SHP77 treated with DMSO at 0.1 percent for 48 hours (cell line): ENCODE measurements at regions not wholly inside any gene's neighbourhood (a gene's known extent, or its start where the extent isn't known, plus 50 kb on each side); places are given as distances from the start of the nearest gene placed in this dataset.
A peak's percentile ranks its signal among the peaks of the same experiment; 100 is the strongest.
"Not testable (repeated sequence)": the region's sequence is repeated elsewhere in the genome, so short reads cannot be mapped to it uniquely, and the experiment has no call there.

Experiments used
- DNase-seq: peaks from one replicate; lab custom pipeline; 2025; lab: John Stamatoyannopoulos, UW

GRCh38 chr3:27661797-27662196 lies 60.3 kb downstream of the EOMES start:
- DNase-seq: no peak

DNA sequence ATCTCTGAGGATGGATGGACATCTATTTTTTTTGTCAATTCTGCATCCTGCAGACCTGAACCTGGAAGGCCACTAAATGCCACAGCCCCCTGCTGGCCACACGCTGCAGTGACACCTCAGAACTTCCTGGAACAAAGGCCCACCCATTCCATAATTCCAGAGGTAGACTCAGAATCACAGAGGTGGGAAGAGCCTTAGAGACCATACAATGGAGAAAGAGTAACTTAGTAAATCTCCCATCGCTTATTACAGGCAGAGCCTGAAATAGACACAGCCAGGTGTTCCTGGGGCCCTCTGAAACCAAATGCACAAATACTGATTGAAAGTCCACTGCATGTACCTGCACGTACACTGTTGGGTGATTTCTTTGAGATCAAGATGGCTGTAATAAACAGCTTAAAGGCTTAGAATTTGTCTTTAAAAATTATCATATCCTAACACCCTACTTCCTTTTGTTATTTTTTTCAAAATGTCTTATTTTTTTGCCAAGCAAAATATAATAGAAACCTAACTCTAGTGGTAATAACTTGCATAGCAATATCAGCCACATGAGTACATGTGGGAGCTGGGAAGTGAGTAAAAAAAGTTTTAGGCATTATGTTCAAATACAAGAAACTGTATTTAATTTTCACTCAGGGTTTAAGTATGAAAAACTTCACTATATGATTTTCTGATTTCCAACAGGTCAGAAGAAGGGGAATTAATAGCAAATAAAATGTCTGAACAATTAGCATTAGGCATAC lies 62.7 kb downstream of the EOMES start:
- no peak for DNase-seq

- no peak for DNase-seq
Measured at GRCh38 chr3:27658741-27659140, 63.4 kb downstream of the EOMES start.

DNA sequence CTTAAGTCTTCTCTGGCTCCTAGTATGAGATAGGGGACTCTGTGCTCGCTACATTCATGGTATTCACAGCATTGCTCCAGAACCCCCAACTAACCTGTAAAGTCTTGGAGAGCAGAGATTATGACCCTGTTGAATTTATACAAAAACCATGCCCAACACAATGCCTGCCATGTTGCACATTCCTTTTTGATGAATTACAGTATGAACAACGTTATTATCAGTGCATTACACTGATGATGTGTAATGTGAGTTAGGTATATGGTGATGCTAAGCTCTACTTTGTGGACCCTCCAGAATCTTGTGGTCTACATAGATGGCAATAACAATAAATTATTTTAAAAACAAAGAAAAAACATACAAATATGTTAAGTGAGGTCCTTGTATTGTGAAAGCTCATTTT lies 64.3 kb downstream of the EOMES start:
- no peak for DNase-seq

DNA sequence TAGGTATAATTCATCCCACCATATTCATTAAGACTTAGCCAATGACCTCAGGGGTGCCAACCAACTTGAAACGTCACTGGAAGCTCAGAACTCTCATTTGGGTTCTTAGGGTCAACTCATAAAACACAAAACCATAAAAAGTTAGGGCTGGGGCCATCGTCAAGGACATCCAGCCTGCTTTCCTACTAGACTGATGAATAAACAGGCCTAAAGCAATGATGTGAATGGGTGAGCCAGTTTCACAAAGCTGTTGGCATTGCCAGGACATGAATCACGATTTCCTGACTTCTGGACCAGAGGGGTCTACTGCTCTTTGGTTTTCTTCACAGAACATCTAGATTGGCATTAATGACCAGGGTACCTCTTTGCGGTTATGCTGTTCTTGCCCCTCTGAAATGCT lies 64.7 kb downstream of the EOMES start:
- DNase-seq: no peak

DNA sequence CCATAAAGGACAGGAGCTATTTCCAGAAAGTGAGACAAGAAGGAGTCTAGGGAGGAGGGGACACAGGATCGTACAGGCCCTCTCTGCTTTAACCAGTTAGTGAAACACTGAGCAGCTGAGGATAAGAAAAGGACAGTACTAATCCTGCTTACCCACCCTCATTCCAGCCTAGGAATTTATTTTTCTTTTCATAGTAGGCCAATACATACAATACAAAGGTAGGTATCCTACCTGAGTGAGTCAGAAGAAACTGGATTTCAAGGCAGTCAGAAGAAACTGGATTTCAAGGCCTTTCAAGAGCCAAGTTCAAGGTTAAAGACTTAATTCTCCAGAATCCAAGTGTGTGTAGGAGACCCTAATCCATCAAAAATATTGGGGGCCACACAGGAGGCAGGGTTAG lies 65.3 kb downstream of the EOMES start:
- DNase-seq: no peak

GRCh38 chr3:27655547-27655946 lies 66.6 kb downstream of the EOMES start:
- DNase-seq: no peak

GRCh38 chr3:27653803-27654558 lies 68.1 kb downstream of the EOMES start:
- DNase-seq: no peak

GRCh38 chr3:27649277-27649676 lies 72.8 kb downstream of the EOMES start:
- no peak for DNase-seq

DNA sequence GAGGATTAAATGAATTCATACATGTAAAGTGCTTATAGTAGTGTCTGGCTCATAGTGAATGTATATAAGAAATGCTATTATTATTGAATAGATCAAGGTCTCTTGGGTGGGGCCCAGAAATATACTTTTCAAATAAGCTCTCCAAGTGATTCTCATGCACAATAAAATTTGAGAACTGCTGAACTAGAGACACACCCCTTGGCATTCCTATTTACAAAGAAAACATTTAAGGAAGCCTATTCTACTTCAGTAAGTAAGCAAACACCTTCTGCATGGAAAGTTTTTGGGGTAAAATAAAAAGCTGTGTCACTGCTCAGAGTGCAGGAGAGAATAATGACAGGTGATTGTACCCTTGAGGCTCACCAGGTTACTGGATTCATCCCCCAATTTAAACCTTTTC lies 75.2 kb downstream of the EOMES start:
- DNase-seq: no peak

- DNase-seq: no peak
Measured at GRCh38 chr3:27644941-27645340, 77.2 kb downstream of the EOMES start.

- no peak for DNase-seq
Measured at GRCh38 chr3:27643355-27643754, 78.8 kb downstream of the EOMES start.

DNA sequence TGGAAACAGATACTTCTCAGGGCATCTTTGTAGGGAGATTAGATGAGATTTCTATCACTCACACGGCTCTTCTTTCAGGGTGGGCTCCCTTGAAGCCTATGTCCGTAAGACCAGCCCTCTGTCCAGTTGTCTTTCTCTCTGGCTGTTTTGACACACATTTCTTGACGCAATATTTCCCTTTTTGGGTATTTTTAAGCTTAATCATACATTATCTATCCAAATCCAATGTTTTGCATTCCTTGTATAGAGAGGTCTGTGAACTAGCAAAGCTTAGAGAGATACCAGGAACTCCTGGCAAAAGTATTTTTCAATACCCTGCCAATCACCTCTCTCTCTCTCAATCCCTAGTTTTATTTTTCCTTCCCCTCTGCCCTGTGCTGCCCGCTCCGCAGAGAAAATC lies 79.3 kb downstream of the EOMES start:
- DNase-seq: no peak

- no peak for DNase-seq
Measured at GRCh38 chr3:27641888-27642601, 80.1 kb downstream of the EOMES start.

- DNase-seq: no peak
Measured at GRCh38 chr3:27641271-27641800, 80.8 kb downstream of the EOMES start.

- no peak for DNase-seq
Measured at GRCh38 chr3:27639271-27639670, 82.9 kb downstream of the EOMES start.

- no peak for DNase-seq
Measured at GRCh38 chr3:27638594-27638993, 83.5 kb downstream of the EOMES start.

GRCh38 chr3:27637346-27637995 lies 84.7 kb downstream of the EOMES start:
- no peak for DNase-seq

GRCh38 chr3:27635006-27635405 lies 87.1 kb downstream of the EOMES start:
- DNase-seq: not testable (repeated sequence)

- DNase-seq: peak; percentile 55
Measured at GRCh38 chr3:27633224-27633545, 88.9 kb downstream of the EOMES start.

DNA sequence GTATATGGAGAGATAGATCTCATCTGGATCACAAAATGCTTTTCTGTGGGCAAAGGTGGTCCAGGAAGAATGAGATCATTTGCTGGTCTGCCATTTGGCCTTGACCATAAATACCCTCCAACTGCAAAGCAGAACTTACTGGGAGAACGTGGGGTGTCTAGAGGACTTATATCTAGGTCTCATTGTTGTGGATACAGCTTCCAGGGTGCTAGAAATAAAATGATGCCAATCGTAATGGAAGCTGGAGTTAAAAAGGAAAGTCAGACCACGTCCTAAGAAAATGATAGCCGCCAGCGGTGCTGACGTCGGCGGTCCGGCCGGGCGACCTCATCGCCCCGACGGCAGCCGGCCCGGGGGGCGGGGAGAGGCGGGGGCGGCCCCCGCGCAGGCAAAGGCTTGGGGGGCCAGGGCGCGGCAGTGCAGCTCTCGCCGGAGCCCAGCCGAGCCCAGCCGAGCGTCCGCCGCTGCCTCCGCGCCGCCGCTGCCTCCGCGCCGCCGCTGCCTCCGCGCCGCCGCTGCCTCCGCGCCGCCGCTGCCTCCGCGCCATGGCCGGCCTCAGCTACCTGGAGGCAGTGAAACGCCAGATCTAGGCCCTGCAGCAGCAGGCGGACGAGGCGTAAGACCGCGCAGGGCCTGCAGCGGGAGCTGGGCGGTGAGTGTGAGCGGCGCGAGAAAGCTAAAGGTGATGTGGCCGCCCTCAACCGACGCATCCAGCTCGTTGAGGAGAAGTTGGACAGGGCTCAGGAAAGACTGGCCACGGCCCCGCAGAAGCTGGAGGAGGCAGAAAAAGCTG lies 89.5 kb downstream of the EOMES start:
- peak; percentile 53 for DNase-seq

DNA sequence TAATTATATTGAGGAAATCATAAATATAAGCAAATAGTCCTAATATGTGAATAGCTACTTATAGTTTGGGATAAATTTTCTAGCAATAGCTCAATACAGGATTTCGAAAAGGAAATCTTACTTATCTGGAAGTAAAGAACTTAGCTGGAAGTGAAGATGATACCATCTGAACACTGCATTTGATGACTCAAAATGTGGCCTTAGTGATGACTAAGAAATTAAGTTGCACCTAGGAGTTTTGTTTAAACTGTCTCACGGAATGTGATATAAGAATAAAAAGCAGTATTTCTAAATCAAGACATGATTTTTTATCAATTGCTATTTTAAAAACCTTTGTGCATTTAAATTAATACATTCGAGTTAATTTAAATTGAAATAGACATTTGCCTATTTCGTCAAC lies 91.2 kb downstream of the EOMES start:
- no peak for DNase-seq
